K562 (cell line): ENCODE measurements at regions not wholly inside any gene's neighbourhood (a gene's known extent, or its start where the extent isn't known, plus 50 kb on each side); places are given as distances from the start of the nearest gene placed in this dataset.
"Not testable (repeated sequence)": the region's sequence is repeated elsewhere in the genome, so short reads cannot be mapped to it uniquely, and the experiment has no call there.

ENCODE experiments used
- ATAC-seq: fragments of 200-7000 bp; cut with Tn5 transposase; 3 replicates; pipeline ENCODE4 v1.9.1; 2020; ENCODE audit warnings: moderate library complexity
- BruUV-seq: library from RNA; stranded (reverse); fragments of 400-500 nt; replicated peaks from 2 replicates; lab custom pipeline; 2021; lab: Mats Ljungman, UMichigan
- CTCF ChIA-PET: fragments of 300-600 bp; formaldehyde crosslinking; extraction: SDS; loops from one replicate; lab custom pipeline; 2021; ENCODE audit warnings: low intra/inter-chr PET ratio; lab: Yijun Ruan, JAX
- POLR2A ChIA-PET: fragments of 300-600, 350-650 bp; sonication (Branson Sonifier 250); formaldehyde crosslinking; extraction: SDS; loops from one replicate; lab custom pipeline; 2021; ENCODE audit warnings: antibody characterized with exemption, inconsistent platforms; lab: Yijun Ruan, JAX
- DNase-seq, 4 experiments: peaks; one replicate each; pipeline versions ENCODE4 v3.0.0 to v3.0.0-alpha.2; 2011 to 2018; ENCODE audit warnings: low spot score in 3 of 4, mixed read lengths in 3 of 4; ENCODE audit errors: extremely low read depth in 1 of 4
- FAIRE-seq: peaks from 2 replicates; lab custom pipeline; 2011; peaks lifted over from hg19 to GRCh38; lab: Jason Lieb, UNC
- H2AFZ ChIP-seq: 2 replicates; pipeline ENCODE4 v1.6.0; 2011; ENCODE audit warnings: low read depth, low read length, control low read depth, inconsistent platforms
- H3K27ac ChIP-seq: fragments of 200-600 bp; 3 replicates; pipeline ENCODE4 v1.8.0; 2011; ENCODE audit warnings: low read depth, mild to moderate bottlenecking, control low read depth, inconsistent platforms, low read length, moderate library complexity, mixed read lengths; ENCODE audit errors: extremely low read depth
- H3K27me3 ChIP-seq, 2 experiments: fragments of 300-600 bp in 1 of 2; 2 replicates in 1 of 2; 3 replicates in 1 of 2; pipeline versions ENCODE4 v1.6.0 to v1.8.0; 2011; ENCODE audit warnings: inconsistent platforms in 2 of 2, low read length in 2 of 2, mild to moderate bottlenecking in 1 of 2, mixed read lengths in 1 of 2, moderate library complexity in 1 of 2; ENCODE audit not compliant: control insufficient read depth in 2 of 2, insufficient read depth in 2 of 2
- H3K36me3 ChIP-seq: fragments of 300-600 bp; 3 replicates; pipeline ENCODE4 v1.8.0; 2011; ENCODE audit warnings: mild to moderate bottlenecking, low read length, inconsistent platforms; ENCODE audit not compliant: control insufficient read depth, insufficient read depth
- H3K4me1 ChIP-seq, 2 experiments: fragments of 200-600 bp in 1 of 2; replicated peaks in 1 of 2; 2 replicates in 1 of 2; 3 replicates in 1 of 2; pipeline versions ENCODE4 v1.5.1 to v1.8.0; 2011; ENCODE audit warnings: inconsistent platforms in 2 of 2, low read length in 2 of 2, mild to moderate bottlenecking in 1 of 2, mixed read lengths in 1 of 2, moderate library complexity in 1 of 2; ENCODE audit not compliant: control insufficient read depth in 2 of 2, insufficient read depth in 2 of 2
- H3K4me2 ChIP-seq: 2 replicates; pipeline ENCODE4 v1.6.1; 2011; ENCODE audit warnings: low read length, control low read depth, inconsistent platforms, mixed read lengths; ENCODE audit not compliant: insufficient read depth
- H3K4me3 ChIP-seq: fragments of 200-600 bp; sonication (generic), shearing (Covaris generic); 2 replicates; pipeline ENCODE4 v1.5.1; 2016; ENCODE audit warnings: control low read depth, inconsistent platforms
- H3K79me2 ChIP-seq: fragments of 200-600 bp; 3 replicates; pipeline ENCODE4 v1.8.0; 2011; ENCODE audit warnings: low read length, inconsistent platforms; ENCODE audit not compliant: control insufficient read depth, insufficient read depth
- H3K9ac ChIP-seq, 2 experiments: 2 replicates each; pipeline versions ENCODE4 v1.6.0 to v1.6.1; 2011; ENCODE audit warnings: low read depth in 2 of 2, low read length in 2 of 2, control low read depth in 1 of 2, inconsistent platforms in 1 of 2, mild to moderate bottlenecking in 1 of 2, mixed read lengths in 1 of 2; ENCODE audit not compliant: insufficient read depth in 1 of 2
- H3K9me1 ChIP-seq: one replicate; pipeline ENCODE4 v1.6.0; 2011; ENCODE audit warnings: inconsistent platforms, mild to moderate bottlenecking, low read length, moderate library complexity; ENCODE audit not compliant: control insufficient read depth, insufficient read depth
- H3K9me3 ChIP-seq: replicated peaks from 2 replicates; pipeline ENCODE4 v1.5.1; 2011; ENCODE audit warnings: low read depth, low read length, inconsistent platforms; ENCODE audit not compliant: control insufficient read depth, insufficient read depth
- H4K20me1 ChIP-seq: replicated peaks from 2 replicates; pipeline ENCODE4 v1.6.1; 2011; ENCODE audit warnings: low read length, inconsistent platforms, mixed read lengths; ENCODE audit not compliant: control insufficient read depth, insufficient read depth
- DIDO1 ChIP-seq: fragments of 450-650 bp; IDR thresholded peaks from 2 replicates; pipeline ENCODE4 v1.6.1; 2016; ENCODE audit warnings: low read depth, missing biosample characterization, missing genetic modification characterization
- LCOR ChIP-seq: sonication (generic); formaldehyde crosslinking; IDR thresholded peaks from 2 replicates; pipeline ENCODE4 v1.8.0; 2022; ENCODE audit warnings: mild to moderate bottlenecking, missing genetic modification reagents
- PHB2 ChIP-seq: fragments of 450-650 bp; IDR thresholded peaks from 2 replicates; pipeline ENCODE4 v1.6.1; 2017; ENCODE audit warnings: low read depth
- POU5F1 ChIP-seq: fragments of 150-350 bp; IDR thresholded peaks from 2 replicates; pipeline ENCODE4 v1.6.1; 2014; ENCODE audit warnings: borderline replicate concordance, low read length, low read depth, mild to moderate bottlenecking; ENCODE audit not compliant: partially characterized antibody
- SMAD3 ChIP-seq: fragments of 450-650 bp; formaldehyde crosslinking; conservative IDR thresholded peaks from 2 replicates; pipeline ENCODE4 v1.4.0; 2020; ENCODE audit warnings: mild to moderate bottlenecking
- TEAD1 ChIP-seq, 2 experiments: fragments of 450-650 bp in 1 of 2; sonication (generic) in 1 of 2; formaldehyde crosslinking; IDR thresholded peaks; 2 replicates each; pipeline versions ENCODE4 v1.4.0 to v1.8.0; 2020 to 2022; ENCODE audit warnings: mild to moderate bottlenecking in 2 of 2, missing genetic modification reagents in 1 of 2
- ZNF133 ChIP-seq: fragments of 250-450 bp; sonication (Bioruptor Pico); IDR thresholded peaks from 2 replicates; pipeline ENCODE4 v1.4.0; 2020; ENCODE audit warnings: mild to moderate bottlenecking
- ZNF146 ChIP-seq: IDR thresholded peaks from one replicate; pipeline ENCODE4 v1.6.1; 2018; ENCODE audit warnings: missing compliant biosample characterization; ENCODE audit not compliant: unreplicated experiment
- WGBS: fragments of 100-300 bp; shearing (Covaris generic); methylation state at CpG from one replicate; pipeline ENCODE4 v1.1.6; 2016; ENCODE audit warnings: low coverage, mixed read lengths; ENCODE audit not compliant: insufficient coverage; ENCODE audit errors: missing lambda C conversion rate; 5-methylcytosine and 5-hydroxymethylcytosine counted together
- in situ Hi-C: fragments of 300-500 bp; cut with MboI; formaldehyde crosslinking; loops from 4 replicates; pipeline ENCODE4 v1.15.0; 2018; ENCODE audit warnings: inconsistent platforms, mixed read lengths
- intact Hi-C: fragments of 100-400 bp; cut with micrococcal nuclease; formaldehyde crosslinking; loops from 2 replicates; pipeline ENCODE4 v1.14.2; 2022
- TF ChIP-seq, protein P1 (sequence below): fragments of 450-650 bp; IDR thresholded peaks from 2 replicates; pipeline ENCODE4 v1.6.1; 2016; ENCODE audit warnings: low read depth, mild to moderate bottlenecking, moderate library complexity

GRCh38 chr12:116448165-116448739 lies 110.9 kb upstream of the MAP1LC3B2 start (continued):
- TF ChIP-seq DIDO1 (tag) (no peak), POU5F1 (no peak), TEAD1 (CRISPR knock-in tag; IDR thresholded peaks at IDR 0.05) (no peak), LCOR (CRISPR knock-in tag) (no peak), PHB2 (no peak), ZNF133 (no peak)
- TF ChIP-seq, protein P1, sequence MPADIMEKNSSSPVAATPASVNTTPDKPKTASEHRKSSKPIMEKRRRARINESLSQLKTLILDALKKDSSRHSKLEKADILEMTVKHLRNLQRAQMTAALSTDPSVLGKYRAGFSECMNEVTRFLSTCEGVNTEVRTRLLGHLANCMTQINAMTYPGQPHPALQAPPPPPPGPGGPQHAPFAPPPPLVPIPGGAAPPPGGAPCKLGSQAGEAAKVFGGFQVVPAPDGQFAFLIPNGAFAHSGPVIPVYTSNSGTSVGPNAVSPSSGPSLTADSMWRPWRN, result no peak

DNA sequence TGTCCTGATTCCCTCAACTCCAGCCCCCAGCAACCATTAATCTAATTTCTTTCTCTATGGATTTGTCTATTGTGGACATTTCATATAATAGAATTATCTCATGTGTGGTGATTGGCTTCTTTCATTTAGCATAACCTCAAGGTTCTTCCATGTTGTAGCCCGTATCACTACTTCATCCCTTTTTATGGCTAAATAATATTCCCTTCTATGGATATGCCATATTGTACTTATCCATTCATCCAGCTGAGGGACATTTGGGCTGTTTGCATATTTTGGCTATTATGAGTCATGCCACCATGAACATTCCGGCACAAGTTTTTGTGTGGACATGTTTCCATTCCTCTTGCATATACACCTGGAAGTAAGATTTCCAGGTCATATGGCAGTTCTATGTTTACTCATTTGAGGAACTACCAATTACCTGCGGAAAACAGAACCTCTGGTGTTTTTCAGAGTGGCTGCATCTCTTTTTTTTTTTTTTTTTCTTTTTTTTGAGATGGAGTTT lies 108.7 kb upstream of the MAP1LC3B2 start:
- intact Hi-C loops (no loop called here), in situ Hi-C loops (no loop called here)
- Histone ChIP-seq H3K9me1 (no peaks in the 10 kb centered on the region), H3K36me3 (no peaks in the 10 kb centered on the region), H3K4me3 (no peak overlapping the region), H3K27ac (no peak overlapping the region), H3K4me1 (peaks cover 0 to 4% of the 10 kb centered on the region in 2 experiments; a peak in 2 of 5 replicates), H3K4me2 (no peak overlapping the region), H3K9ac (no peak overlapping the region), H4K20me1 (no peaks in the 10 kb centered on the region), H3K9me3 (no peaks in the 10 kb centered on the region), H3K27me3 (no peaks in the 10 kb centered on the region), H2AFZ (no peak overlapping the region), H3K79me2 (no peaks in the 10 kb centered on the region)
- ChIA-PET POLR2A (no interaction called here), CTCF (no interaction called here)
- BruUV-seq, result no TSS peak
- no peak for DNase-seq
- TF ChIP-seq SMAD3 (CRISPR knock-in tag) (no peak), ZNF146 (CRISPR knock-in tag) (peak; percentile 67)
- FAIRE-seq, result no peak
- no peak for ATAC-seq
- 87% methylated on average over 3 of the region's 3 CpGs for WGBS

GRCh38 chr12:116452975-116453374 lies 106.2 kb upstream of the MAP1LC3B2 start:
- H3K9ac ChIP-seq, H3K4me1 ChIP-seq, FAIRE-seq, H3K27me3 ChIP-seq, DNase-seq, H3K36me3 ChIP-seq, intact Hi-C loops, H3K4me3 ChIP-seq, in situ Hi-C loops, H3K9me3 ChIP-seq, H3K9me1 ChIP-seq, BruUV-seq, H2AFZ ChIP-seq, H3K27ac ChIP-seq, POLR2A ChIA-PET, ATAC-seq, H4K20me1 ChIP-seq, H3K79me2 ChIP-seq, H3K4me2 ChIP-seq, CTCF ChIA-PET: not testable (repeated sequence)
- WGBS, result 84% methylated on average over 5 of the region's 5 CpGs
